ENCODE measurements at regions not wholly inside any gene's neighbourhood (a gene's known extent, or its start where the extent isn't known, plus 50 kb on each side); places are given as distances from the start of the nearest gene placed in this dataset.

GRCh38 chr7:85285527-85285926 is 98.7 kb upstream of the SEMA3D start:
- no peak for TF ChIP-seq ATF3 (IDR thresholded peaks at IDR 0.05; ENCODE audit: insufficient read depth, low read depth, low read length)
- no peak for TF ChIP-seq MAFK (IDR thresholded peaks at IDR 0.05; ENCODE audit: low read depth, low read length)
- no peak for TF ChIP-seq SP1 (IDR thresholded peaks at IDR 0.05; ENCODE audit: low read depth, low read length)
- TF ChIP-seq TBP (IDR thresholded peaks at IDR 0.05; ENCODE audit: low read depth, low read length), result no peak
- TF ChIP-seq CTCF (IDR thresholded peaks at IDR 0.05; ENCODE audit: control extremely low read depth in 1 of 3, insufficient read depth in 1 of 3, low read depth in 1 of 3, low read length in 3 of 3), result no peak
- TF ChIP-seq EZH2 (IDR thresholded peaks at IDR 0.05; ENCODE audit: low read depth, low read length, severe bottlenecking), result no peak
- TF ChIP-seq EP300 (IDR thresholded peaks at IDR 0.05; ENCODE audit: borderline replicate concordance in 1 of 2, low read depth in 2 of 2, low read length in 2 of 2), result no peak
- TF ChIP-seq RFX5 (IDR thresholded peaks at IDR 0.05; ENCODE audit: borderline replicate concordance, low read depth, low read length), result no peak
- no peak for TF ChIP-seq MAX (IDR thresholded peaks at IDR 0.05)

Measured in H1 (cell line).